NCI-H524 treated with DMSO at 0.1 percent for 48 hours (cell line): ENCODE measurements at regions not wholly inside any gene's neighbourhood (a gene's known extent, or its start where the extent isn't known, plus 50 kb on each side); places are given as distances from the start of the nearest gene placed in this dataset.
"Not testable (repeated sequence)": the region's sequence is repeated elsewhere in the genome, so short reads cannot be mapped to it uniquely, and the experiment has no call there.

Experiments used
- DNase-seq: peaks from one replicate; lab custom pipeline; 2025; lab: John Stamatoyannopoulos, UW

DNA sequence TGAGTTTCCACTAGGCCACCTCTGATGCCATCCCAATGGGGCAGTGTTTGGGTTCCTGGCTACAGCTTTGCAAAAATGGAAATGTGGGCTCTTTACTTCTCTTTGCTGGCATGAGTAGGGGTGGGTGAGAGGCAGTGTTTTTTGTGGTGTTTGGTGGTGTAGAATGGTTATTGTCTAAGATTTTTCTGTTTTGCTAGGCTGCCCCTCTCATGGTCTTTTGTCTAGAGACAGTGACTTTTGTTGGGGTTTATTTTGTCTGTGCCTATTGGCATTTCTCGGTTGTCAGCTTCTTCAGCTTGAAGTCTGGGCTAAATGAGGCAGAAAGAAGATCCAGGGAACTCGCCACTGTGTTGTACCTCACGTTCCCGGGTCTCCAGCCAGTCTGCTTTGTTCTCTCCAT lies 112.1 kb downstream of the CENPF start:
- no peak for DNase-seq

DNA sequence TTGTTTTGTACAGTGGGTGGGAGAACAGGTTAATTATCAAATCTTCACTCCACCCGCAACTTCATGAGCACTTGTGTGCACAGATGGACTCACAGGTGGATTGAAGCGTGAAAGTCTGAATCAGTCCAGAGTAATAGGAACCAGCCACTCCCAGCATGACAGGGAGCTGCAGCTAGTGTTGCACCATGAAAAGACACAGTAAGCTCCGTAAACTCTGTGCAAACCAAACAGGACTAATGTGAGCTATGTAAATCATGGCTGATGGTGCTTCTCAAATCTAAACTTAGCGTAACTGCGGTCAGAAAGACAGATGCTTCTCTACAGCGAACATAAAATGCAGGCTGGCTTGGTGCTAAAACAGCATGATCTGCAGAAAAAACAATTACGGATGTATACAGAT lies 114.4 kb downstream of the CENPF start:
- DNase-seq, result no peak

DNA sequence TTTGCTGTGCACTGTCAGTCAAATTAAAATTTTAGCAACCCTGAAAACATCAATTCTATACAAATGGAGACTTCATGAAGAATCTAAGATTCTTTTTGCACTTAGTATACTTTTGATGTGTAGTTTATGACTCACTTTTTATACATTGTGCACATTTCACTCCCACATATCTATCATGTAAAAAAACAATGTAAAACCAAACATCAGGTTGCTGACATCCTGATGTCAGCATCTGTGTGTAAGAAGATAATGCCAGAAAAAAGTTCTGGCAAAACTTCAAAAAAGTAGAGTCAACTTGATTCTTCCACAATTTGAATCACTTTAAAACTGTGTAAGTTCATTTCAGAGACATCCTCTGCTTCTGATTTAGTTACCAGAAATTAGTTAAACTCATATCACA lies 115.7 kb downstream of the CENPF start:
- no peak for DNase-seq

DNA sequence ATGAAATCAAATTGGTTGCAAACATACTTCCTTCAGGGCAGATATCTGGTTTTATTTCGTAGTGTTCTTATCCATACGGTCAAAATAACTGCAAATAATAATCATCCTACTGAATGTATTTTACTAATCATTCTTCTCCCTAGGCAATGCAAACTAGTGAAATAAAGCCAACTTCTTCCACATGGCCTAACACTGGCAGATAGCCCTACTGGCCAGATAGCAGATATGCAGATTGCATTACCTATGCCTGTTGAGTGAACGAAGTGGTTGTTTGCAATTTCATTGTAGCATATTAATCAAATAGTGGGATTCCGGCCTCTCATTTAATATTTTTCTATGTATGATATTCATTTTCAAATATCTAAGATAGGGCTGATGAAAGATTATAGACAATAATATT lies 116.2 kb downstream of the CENPF start:
- DNase-seq, result no peak

DNA sequence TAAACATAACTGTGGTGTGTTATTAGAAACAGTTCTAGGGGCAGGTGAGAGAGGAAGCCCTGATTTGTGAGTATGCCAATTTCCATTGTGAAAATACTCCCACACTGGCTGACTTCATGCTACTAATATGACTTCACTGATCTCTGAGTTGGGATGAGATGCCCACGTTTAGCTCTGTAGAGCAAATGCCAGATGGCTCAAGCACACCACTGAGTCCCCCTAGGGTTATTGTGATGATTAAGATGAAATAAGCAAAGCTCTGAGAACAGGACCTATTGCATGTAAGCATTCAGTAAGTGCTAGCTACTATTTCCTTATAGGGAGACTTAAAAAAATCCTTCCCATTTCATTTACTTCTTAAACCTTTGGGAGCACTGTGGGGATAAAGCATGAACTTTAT lies 117.6 kb downstream of the CENPF start:
- DNase-seq, result no peak

GRCh38 chr1:214727274-214727673 lies 124.3 kb downstream of the CENPF start:
- DNase-seq, result no peak

DNA sequence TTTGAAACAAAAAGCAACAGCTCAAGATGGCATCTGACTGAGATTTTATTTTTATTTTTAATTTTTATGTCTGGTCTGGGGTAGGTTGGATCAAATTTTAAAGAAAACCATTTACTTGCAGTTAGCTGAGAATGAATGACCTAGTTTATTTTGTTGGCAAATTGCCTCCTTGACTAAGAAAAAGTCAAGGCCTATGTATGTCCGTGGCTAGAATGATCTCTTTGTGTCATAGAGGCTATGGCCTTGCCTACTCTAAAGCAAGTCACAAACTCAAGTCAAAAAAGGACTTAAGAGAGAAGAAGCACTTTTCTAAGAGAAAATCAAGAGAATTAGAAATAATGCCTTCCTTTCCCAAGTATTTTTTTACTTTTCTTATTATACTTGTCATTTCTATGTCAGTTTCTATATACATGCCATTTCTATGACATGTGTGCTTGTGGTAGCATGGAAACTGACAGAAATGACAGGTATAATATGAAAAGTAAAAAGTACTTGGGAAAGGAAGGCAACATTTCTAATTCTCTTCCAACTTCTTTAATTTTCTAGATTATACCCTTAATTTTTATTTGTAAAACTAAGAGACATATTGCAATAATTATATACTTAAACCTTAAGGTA lies 136.7 kb downstream of the CENPF start:
- DNase-seq, result no peak

DNA sequence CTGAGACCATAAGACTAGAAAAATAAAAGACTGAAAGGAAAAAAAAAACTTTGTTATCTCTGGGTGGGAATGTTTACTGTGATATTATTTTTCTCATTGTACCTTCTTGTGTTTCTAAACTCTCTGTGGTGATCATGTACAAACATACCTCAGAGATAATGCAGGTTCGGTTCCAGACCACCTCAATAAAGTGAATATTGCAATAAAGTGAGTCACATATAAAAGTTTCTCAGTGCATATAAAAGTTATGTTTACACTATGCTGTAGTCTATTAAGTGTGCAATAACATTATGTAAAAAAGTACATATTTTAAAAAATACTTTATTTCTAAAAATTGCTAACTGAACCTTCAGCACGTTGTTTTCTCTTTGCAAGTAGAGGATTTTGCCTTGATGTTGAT lies 137.5 kb downstream of the CENPF start:
- DNase-seq, result no peak

DNA sequence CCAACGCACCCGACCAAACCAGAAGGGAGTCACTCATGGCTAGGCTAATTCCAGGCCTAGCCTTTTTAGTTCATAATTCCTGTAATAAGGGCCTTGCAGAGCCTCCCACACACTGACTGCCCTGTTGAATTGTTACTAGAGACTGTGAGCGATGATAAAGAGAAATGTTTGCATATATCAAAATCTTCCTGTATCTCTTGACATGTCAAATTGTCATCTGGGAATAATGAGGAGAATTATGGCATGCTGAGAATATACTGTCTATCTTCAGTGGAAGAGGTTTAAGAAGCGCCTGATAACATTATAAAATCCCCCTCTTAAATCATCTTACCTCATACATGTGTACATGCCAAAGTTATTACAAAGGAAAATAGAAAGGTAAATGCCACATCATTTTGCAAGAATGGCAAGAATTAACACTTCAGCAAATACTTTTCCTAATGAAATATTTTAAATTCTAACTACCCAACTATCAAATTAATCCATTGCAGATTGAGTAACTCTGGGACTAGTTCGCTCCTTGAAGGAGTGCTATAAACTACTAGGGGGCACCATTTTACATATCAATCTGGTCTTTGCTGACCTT lies 144.1 kb downstream of the CENPF start:
- no peak for DNase-seq

GRCh38 chr1:214753236-214753852 lies 150.3 kb downstream of the CENPF start:
- DNase-seq, result no peak

GRCh38 chr1:214761030-214761429 lies 158.0 kb downstream of the CENPF start:
- no peak for DNase-seq

- DNase-seq, result no peak
Observed at GRCh38 chr1:214762902-214763301, 159.9 kb downstream of the CENPF start.

DNA sequence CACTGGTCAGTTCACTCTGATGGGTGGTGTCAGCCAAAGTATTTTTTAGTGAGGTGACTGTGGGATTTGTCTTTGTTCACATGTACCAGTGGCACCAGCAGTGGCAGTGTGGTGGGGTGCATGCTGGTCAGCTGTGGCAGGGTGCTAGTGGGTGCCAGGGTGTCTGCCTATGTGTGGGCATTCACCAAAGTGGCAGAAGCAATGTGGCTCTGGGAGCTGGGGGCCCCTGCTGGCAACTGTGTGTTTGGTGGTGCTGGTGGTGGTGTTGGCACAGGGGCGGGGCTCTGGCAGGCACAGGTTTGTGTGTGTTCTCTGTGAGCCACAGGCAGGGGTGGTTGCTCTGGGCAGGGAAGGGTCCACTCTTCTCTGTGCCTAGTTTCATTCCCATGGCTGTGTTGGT lies 161.5 kb downstream of the CENPF start:
- no peak for DNase-seq

GRCh38 chr1:214767221-214767620 lies 164.2 kb downstream of the CENPF start:
- DNase-seq, result no peak

- not testable (repeated sequence) for DNase-seq
Observed at GRCh38 chr1:214769666-214770065, 166.7 kb downstream of the CENPF start.

DNA sequence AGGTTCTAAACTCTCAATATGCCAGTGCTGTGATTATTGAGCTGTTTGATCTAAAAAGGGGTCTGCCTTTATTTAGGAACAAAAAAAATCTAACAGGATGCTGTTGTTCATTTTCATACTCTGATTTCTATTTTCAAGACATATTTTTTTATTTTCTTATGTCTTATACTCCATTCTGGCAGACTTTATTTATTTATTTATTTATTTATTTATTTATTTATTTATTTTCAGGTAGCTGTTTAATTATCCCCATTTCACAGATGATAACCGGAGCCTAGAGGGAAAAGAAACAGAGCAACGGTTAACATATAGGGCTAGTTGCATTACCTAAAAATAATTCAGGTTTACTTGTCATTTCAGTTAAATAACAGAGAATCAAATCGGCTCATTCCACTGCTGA lies 174.4 kb downstream of the CENPF start:
- no peak for DNase-seq

GRCh38 chr1:214791961-214792360 lies 189.0 kb downstream of the CENPF start:
- no peak for DNase-seq

DNA sequence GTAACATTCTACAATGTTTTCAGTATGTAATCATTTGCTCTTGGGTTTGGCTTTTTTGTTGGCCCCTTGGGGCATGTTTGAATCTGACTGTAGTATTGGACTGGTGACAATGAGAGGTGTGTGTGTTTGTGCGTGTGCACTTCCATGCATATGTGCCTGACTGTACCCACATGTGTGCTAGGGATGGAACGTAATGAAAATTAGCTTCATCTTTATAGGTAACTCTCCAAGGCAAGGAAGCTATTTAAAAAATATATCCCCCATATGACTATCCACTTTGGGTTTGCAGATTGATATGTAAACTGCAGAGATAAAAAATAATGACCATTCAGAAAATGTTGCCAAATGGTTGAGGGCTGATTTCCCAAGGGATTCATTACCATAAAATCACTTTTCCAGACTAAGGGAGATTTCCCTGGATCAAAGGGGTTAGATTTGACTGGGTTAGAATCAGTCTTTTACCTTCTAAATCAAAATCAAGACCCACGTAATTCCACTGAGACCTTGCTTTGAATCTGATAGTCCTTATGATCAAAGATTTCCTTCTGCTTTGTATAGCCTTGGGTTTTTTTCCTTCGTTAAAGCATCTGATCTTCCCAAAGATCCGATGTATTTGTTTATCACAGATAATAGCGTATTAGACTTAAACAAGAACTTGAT lies 189.7 kb downstream of the CENPF start:
- no peak for DNase-seq

- no peak for DNase-seq
Observed at GRCh38 chr1:214793708-214794107, 190.7 kb downstream of the CENPF start.

GRCh38 chr1:214801191-214801590 lies 198.2 kb downstream of the CENPF start:
- DNase-seq, result no peak

DNA sequence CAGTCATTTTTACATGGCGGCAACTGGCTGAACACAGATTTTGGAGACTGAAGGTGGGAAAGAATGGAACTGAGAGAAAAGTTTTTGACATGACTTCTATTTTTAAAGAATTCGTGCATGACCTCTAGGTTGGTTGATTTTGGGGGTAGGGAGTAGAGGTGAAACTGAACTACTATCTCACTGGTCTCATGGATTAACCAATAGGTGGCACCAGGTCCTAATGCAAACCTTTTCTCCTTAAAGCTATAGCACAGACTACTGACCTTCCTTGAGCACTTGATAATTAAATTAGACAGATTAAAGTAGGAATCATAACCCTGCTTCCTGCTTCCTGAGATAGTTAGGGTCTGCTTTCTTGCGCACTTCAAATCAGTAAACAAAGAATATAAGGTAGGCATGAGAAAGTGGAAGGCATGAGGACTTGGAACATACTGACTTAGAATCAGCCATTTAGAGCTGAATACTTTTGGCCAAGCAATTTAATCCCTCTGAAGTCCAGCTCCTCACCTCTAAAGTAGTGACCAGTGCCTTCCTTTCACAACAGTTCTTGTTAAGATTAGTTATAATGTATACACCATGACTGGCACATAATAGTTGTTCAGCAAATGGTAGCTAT lies 206.0 kb downstream of the CENPF start:
- peak; percentile 5 for DNase-seq

DNA sequence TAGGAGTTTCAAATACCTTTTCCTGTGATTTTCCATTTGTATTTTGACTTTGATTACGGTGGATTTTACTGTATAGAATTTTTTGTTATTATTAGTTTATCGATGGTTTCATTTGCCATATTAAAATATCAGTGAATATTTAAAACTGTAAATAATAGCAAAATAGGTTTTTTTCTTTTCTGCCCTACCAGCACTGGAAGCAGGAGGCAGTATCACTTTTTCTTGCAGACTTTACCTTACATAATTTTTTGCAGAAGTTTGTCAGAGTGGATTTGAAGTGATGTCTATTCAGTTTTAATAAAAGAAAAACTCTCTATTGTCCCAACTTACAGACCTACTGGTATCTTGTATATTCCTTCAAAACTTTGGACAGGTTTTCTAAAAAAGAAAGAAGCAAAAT lies 213.6 kb downstream of the CENPF start:
- no peak for DNase-seq
